GM18519 (cell line): ENCODE measurements at regions not wholly inside any gene's neighbourhood (a gene's known extent, or its start where the extent isn't known, plus 50 kb on each side); places are given as distances from the start of the nearest gene placed in this dataset.

Experiments used
- ATAC-seq: cut with Tn5 transposase; IDR thresholded peaks from one replicate; pipeline ENCODE4 v1.9.1; 2021; ENCODE audit warnings: mild to moderate bottlenecking, moderate library complexity; ENCODE audit not compliant: unreplicated experiment, low FRiP score

GRCh38 chr6:23269436-23269835, 700.1 kb downstream of the HDGFL1 start:
- ATAC-seq, result no peak

- ATAC-seq, result no peak
Measured at GRCh38 chr6:23272536-23272935, 703.2 kb downstream of the HDGFL1 start.

GRCh38 chr6:23277521-23278179, 708.3 kb downstream of the HDGFL1 start:
- ATAC-seq, result no peak

GRCh38 chr6:23278180-23278532, 708.8 kb downstream of the HDGFL1 start:
- no peak for ATAC-seq

- no peak for ATAC-seq
Measured at GRCh38 chr6:23280437-23280836, 711.1 kb downstream of the HDGFL1 start.

GRCh38 chr6:23282252-23283021, 713.1 kb downstream of the HDGFL1 start:
- ATAC-seq, result no peak

- no peak for ATAC-seq
Measured at GRCh38 chr6:23293653-23294052, 724.3 kb downstream of the HDGFL1 start.

- ATAC-seq, result no peak
Measured at GRCh38 chr6:23301556-23301955, 732.2 kb downstream of the HDGFL1 start.

- ATAC-seq, result no peak
Measured at GRCh38 chr6:23302514-23302913, 733.1 kb downstream of the HDGFL1 start.

GRCh38 chr6:23305325-23305943, 736.1 kb downstream of the HDGFL1 start:
- no peak for ATAC-seq

GRCh38 chr6:23306251-23306950, 737.0 kb downstream of the HDGFL1 start:
- ATAC-seq, result no peak

GRCh38 chr6:23307516-23307915, 738.1 kb downstream of the HDGFL1 start:
- ATAC-seq, result no peak

GRCh38 chr6:23308166-23308565, 738.8 kb downstream of the HDGFL1 start:
- no peak for ATAC-seq

GRCh38 chr6:23311211-23311610, 741.8 kb downstream of the HDGFL1 start:
- ATAC-seq, result no peak

- ATAC-seq, result no peak
Measured at GRCh38 chr6:23316131-23316530, 746.8 kb downstream of the HDGFL1 start.

- no peak for ATAC-seq
Measured at GRCh38 chr6:23316931-23317330, 747.6 kb downstream of the HDGFL1 start.

- no peak for ATAC-seq
Measured at GRCh38 chr6:23319582-23319981, 750.2 kb downstream of the HDGFL1 start.

GRCh38 chr6:23320471-23321015, 751.2 kb downstream of the HDGFL1 start:
- no peak for ATAC-seq

GRCh38 chr6:23323897-23324296, 754.5 kb downstream of the HDGFL1 start:
- ATAC-seq, result no peak

- ATAC-seq, result no peak
Measured at GRCh38 chr6:23325065-23325464, 755.7 kb downstream of the HDGFL1 start.

GRCh38 chr6:23327621-23328020, 758.3 kb downstream of the HDGFL1 start:
- ATAC-seq, result no peak
